Peyer's patch (tissue), 4 donors: ENCODE measurements at regions not wholly inside any gene's neighbourhood (a gene's known extent, or its start where the extent isn't known, plus 50 kb on each side); places are given as distances from the start of the nearest gene placed in this dataset.

Experiments used
- CTCF ChIP-seq, 6 experiments: fragments of 450-650 bp in 4 of 6; fragments of 200-600 bp in 2 of 6; sonication (generic) in 1 of 6; IDR thresholded peaks; one replicate each; pipeline ENCODE4 v1.5.1; 2017 to 2019; ENCODE audit warnings: antibody characterized with exemption in 6 of 6, mild to moderate bottlenecking in 3 of 6, moderate library complexity in 1 of 6
- POLR2A ChIP-seq, 2 donors: fragments of 450-650 bp; IDR thresholded peaks; one replicate each; pipeline ENCODE4 v1.5.1; 2017; ENCODE audit warnings: antibody characterized with exemption in 2 of 2, mild to moderate bottlenecking in 2 of 2, moderate library complexity in 2 of 2

- no peak for TF ChIP-seq POLR2A (IDR thresholded peaks at IDR 0.05)
- peak in 2 of 6 experiments; percentile 21 to 26 for TF ChIP-seq CTCF (IDR thresholded peaks at IDR 0.05)
These were observed 221.0 kb upstream of the EOMES start for GRCh38 chr3:27943106-27943505.
